ENCODE measurements at regions not wholly inside any gene's neighbourhood (a gene's known extent, or its start where the extent isn't known, plus 50 kb on each side); places are given as distances from the start of the nearest gene placed in this dataset.

GRCh38 chr2:22734373-22735045 lies 650.5 kb upstream of the KLHL29 start:
- DNase-seq (ENCODE audit: low spot score): no peak

GRCh38 chr2:22737144-22737543 lies 647.8 kb upstream of the KLHL29 start:
- no peak for DNase-seq (ENCODE audit: low spot score)

GRCh38 chr2:22741216-22741615 lies 643.8 kb upstream of the KLHL29 start:
- DNase-seq (ENCODE audit: low spot score): no peak

DNA sequence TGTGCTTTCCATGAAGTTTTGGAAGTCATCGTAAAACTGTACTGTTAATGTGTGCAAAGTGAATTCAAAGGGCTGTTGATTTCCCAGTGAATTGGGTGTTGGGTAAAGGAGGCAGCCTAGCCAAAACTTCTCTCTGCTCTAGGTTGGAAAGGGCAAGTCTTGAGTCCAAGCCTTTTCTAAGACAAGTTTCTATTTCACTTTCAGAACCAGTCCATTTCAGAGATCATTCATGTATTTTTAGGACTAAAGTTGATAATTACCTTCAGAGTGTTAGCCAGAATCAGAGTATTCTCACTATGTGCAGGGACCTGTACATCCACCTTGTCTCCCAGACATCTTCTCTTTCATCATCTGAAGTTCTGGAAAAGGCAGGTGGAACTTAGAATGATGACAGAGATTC lies 636.1 kb upstream of the KLHL29 start:
- DNase-seq (ENCODE audit: low spot score): no peak

DNA sequence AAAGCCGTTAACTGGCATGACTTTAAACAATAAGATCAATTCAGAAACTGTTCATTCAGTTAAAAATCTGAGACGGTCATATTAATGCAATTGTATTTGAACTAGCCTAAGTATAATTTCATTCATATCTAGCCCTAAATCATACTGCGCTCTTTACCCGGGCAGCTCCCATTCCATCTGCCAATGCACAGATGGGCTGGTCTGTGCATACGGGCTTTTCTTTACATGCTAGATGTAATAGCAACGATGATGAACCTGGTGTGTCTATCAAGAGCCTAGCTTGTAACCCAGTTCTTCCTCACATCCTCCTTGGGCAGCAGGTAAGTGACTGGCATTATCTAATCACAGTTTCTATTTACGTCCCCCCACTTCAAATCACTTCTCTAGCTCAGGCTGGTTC lies 631.5 kb upstream of the KLHL29 start:
- no peak for DNase-seq (ENCODE audit: low spot score)

DNA sequence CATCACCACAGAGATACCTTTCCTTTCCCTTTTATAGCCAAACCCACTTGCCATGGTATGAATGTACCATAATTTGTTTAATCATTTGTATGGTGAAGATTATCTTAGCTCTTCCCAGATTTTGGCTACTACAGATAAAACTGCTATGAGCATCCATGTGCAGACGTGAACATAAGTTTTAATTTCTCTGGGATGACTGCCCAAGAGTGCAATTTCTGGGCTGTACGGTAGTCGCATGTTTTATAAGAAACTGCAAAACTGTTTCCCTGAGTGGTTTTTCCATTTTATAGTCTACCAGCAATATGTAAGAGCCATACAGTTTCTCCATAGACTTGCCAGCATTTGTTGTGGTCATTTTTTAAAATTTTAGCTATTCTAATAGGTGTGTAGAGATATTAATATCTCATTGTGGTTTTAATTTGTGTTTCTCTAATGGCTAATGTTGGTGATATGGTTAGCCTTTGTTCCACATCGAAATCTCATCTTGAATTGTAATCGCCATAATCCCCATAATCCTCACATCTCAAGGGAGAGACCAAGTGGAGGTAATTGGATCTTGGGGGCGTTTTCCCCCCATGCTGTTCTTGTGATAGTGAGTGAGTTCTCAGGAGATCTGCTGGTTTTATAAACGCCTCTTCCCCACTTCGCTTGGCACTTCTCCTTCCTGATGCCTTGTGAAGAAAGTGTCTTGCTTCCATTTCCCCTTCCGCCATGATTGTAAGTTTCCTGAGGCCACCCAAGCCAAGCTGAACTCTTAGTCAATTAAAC lies 628.5 kb upstream of the KLHL29 start:
- no peak for DNase-seq (ENCODE audit: low spot score)

DNA sequence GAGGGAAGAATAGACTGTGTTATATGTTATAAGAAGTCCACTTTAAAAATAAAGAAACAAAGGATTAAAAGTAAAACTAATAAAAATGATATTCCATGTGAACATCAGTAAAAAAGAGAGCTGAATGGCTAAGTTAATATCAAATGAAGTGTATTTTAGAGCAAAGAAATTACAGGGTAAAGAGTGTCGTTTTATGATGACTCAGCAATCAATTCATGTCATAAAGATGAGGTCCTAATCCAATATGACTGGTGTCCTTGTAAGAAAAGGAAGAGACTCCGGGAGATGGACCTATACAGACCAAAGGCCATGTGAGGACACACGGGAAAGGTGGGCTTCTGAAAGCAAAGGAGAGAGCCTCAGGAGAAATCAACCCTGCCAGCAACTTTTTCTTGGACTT lies 615.5 kb upstream of the KLHL29 start:
- no peak for DNase-seq (ENCODE audit: low spot score)

GRCh38 chr2:22784566-22784965 lies 600.4 kb upstream of the KLHL29 start:
- DNase-seq (ENCODE audit: low spot score): no peak

DNA sequence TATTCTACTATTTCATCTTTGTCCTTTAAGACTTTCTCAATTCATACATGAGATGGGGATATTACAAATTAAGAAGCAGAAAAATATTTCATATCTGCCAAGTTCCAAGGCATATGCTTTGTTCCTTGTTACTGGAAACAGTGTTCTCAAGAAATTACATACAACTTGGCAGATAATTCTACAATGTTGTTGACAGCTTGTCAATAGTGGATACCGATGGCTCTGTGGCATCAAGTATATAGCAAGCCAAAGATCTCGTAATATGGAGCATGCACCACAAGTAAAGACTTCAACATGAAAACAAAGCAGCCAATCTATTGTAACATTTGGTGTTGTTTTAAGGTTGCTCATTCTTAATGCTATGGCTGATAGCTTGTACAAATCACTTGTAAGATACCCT lies 598.2 kb upstream of the KLHL29 start:
- no peak for DNase-seq (ENCODE audit: low spot score)

DNA sequence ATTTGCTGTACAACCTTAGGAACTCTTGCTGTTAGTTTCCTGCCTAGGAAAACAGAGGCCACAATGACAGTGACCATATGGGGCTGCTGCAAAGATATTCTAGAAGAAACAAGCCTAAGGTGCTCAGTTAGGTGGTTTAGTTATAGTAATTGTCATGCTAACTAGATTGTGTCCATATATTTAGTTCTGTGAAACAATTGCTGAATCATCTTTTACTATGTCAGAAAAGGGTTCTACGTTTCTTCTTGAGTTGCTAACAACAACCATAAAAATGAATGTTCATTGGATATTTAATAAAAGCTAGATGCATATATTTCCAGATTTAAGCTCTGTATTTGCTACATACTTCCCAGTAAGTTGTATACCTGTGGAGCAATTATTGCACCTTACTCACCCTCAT lies 597.2 kb upstream of the KLHL29 start:
- DNase-seq (ENCODE audit: low spot score): no peak

DNA sequence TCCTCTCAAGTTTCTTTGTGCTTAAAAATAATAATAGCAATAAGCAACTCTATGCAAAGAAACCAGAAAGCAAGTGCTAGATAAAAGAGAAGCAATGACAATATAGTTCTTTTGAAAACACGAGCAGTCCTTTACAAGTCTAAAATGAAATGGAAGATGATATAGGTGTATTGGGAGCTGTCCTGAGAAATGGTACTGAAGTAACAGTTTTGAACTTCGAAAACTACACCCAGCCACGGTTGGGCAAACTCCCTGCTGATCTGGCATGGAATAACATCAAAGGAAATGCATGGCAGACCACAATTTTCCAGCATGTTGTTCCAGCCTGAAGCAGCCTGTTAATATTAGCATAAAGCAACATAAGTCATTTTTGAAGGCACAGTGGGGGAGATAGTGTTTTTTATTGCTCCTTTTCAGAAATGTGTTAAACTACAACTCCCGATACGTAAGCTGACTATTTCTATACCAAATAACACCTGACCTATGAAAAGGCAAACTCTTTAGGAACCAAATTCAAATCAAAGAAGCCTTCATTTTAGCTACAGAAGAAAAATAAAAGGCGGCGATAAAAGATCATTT lies 596.1 kb upstream of the KLHL29 start:
- DNase-seq (ENCODE audit: low spot score): no peak

- no peak for DNase-seq (ENCODE audit: low spot score)
Measured at GRCh38 chr2:22795287-22795866, 589.6 kb upstream of the KLHL29 start.

DNA sequence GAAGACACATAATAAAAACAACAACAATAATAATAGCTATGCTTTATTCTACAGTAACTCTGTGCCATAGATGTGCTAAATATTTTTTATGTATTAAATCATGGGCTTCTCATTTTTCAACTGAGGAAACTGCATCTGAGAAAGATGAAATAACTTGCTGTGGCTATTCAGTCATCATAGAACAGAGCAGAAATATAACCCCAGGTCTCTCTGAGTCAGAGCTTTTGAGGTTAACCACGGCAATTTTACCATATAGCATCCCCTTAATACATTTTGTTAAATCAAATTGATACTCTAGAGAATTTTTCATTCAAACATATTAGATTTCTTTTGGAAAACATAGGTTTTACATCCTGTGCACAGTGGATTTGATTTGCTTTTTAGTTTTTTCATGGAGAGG lies 586.6 kb upstream of the KLHL29 start:
- DNase-seq (ENCODE audit: low spot score): no peak

- no peak for DNase-seq (ENCODE audit: low spot score)
Measured at GRCh38 chr2:22800412-22800811, 584.6 kb upstream of the KLHL29 start.

DNA sequence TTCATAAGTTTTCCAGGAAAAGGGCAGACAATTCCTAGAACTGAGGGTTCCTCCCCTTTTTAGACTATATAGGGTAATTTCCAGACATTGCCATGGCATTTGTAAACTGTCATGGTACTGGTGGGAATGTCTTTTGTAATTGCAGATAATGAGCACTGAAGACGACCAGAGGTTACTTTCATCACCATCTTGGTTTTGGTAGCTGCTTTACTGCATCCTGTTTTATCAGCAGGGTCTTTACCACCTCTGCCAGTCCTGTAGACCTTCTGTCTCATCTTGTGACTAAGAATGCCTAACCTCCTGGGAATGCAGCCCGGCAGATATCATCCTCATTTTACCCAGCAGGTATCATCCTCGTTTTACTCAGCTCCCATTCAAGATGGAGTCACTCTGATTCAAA lies 583.9 kb upstream of the KLHL29 start:
- no peak for DNase-seq (ENCODE audit: low spot score)

DNA sequence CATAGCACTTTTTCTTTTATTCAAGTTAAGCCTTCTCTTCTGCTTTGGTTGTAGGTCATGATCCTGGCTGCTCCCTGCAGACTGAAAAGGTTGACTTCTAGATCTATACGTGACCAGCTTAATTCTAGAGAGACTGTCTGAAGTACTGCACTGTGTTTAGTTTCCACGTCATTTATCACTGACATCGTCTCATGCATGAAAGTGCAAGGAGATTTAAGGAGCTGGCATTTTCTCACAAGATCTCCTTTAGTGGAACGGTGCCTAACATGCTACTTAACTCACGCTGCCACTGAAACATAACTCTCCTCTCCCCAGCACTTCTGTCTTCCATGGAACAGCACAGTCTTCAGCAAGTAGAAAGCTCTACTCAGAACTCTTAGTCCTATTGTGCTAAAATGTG lies 583.0 kb upstream of the KLHL29 start:
- DNase-seq (ENCODE audit: low spot score): no peak

DNA sequence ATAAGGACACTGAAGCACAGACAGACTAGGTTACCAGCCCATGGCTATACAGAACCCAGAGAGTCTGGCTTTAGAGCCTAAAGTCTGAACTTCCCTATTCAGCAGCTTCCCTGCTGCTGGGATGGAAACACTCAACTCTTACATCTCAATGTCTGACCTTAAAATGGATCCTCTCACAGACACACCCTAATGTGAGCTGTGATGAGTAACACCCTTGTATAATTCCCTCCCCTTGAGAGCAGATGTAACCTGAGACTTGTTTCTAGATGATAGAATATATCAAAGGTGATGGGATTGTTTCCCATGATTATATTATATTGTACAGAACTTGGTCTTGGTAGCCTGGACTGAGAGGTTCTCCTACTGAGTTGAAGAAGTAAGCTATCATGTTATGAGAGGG lies 577.1 kb upstream of the KLHL29 start:
- no peak for DNase-seq (ENCODE audit: low spot score)

DNA sequence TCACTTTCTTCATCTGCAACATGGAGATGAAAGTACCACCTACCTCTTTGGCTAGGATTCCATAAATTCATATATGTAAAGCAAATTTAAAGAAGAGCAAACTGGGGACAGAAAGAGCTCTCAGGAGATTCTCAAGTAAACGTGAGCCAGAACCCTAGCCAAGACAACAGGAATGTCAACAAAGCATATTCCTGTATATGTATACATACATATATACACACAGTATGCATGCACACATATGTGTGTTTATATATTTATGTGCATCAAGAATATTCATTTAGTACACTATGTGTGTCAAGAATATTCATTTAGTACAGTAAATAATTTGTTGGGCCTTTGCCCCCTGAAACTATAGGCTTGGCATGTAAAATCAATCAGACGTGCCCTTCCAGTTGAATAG lies 574.4 kb upstream of the KLHL29 start:
- DNase-seq (ENCODE audit: low spot score): no peak

GRCh38 chr2:22812065-22812680 lies 572.8 kb upstream of the KLHL29 start:
- no peak for DNase-seq (ENCODE audit: low spot score)

GRCh38 chr2:22817197-22817596 lies 567.8 kb upstream of the KLHL29 start:
- no peak for DNase-seq (ENCODE audit: low spot score)

DNA sequence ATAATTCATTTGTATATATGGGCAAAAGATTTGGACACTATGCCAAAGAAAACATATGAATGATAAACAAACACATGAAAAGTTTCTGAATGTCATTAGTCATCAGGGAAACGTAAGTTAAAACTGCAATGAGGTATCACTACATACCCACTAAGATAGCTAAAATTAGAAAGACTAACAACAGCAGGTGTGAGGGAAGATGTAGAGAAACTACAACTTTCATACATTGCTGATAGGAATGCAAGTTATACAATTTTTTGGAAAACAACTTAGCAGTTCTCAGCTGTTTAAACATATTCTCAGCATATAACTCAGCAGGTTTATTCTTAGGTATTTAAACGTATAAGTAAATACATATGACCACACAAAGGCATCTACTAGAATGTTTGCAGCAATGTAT lies 563.5 kb upstream of the KLHL29 start:
- DNase-seq (ENCODE audit: low spot score): no peak

GRCh38 chr2:22822835-22823234 lies 562.1 kb upstream of the KLHL29 start:
- no peak for DNase-seq (ENCODE audit: low spot score)

DNA sequence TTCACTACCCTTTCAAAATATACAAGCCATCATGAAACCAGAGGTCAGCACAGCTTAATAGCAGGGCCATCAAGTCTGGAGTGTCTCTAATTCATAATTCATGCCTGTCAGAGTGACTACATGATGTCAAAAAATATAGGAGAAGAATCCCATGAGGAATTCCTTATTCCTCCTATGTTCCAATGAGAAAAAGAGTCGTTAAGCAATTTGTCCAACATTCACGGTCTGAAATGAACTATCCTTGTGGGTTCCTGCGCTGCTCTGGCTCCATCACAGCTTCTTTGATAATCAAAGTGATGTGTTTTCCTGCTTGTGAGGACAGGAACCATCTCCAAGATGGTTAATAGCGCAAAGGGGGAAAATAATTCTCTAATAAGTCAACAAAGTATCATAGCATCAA lies 560.4 kb upstream of the KLHL29 start:
- DNase-seq (ENCODE audit: low spot score): no peak
